HG02852 (cell line): ENCODE measurements at regions not wholly inside any gene's neighbourhood (a gene's known extent, or its start where the extent isn't known, plus 50 kb on each side); places are given as distances from the start of the nearest gene placed in this dataset.
"Not testable (repeated sequence)": the region's sequence is repeated elsewhere in the genome, so short reads cannot be mapped to it uniquely, and the experiment has no call there.

Experiments
- ATAC-seq: cut with Tn5 transposase; IDR thresholded peaks from one replicate; pipeline ENCODE4 v1.9.1; 2021; ENCODE audit warnings: mild to moderate bottlenecking, moderate library complexity; ENCODE audit not compliant: unreplicated experiment

DNA sequence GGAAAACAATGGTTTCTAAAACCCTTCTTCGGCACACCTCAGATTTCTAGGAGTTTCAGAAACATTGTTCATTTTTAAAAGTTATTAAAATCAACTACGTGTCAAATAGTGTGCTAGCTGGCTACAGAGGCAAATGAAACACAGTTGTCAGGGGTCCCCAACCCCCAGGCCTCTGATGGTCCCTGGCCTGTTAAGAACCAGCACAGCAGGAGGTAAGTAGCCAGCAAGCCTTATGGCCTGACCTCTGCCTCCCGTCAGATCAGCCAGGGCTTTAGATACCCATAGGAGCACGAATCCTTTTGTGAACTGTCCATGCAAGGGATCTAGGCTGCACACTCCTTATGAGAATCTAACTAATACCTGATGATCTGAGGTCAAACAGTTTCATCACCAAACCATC is 648.2 kb downstream of the FAM181B start:
- no peak for ATAC-seq

DNA sequence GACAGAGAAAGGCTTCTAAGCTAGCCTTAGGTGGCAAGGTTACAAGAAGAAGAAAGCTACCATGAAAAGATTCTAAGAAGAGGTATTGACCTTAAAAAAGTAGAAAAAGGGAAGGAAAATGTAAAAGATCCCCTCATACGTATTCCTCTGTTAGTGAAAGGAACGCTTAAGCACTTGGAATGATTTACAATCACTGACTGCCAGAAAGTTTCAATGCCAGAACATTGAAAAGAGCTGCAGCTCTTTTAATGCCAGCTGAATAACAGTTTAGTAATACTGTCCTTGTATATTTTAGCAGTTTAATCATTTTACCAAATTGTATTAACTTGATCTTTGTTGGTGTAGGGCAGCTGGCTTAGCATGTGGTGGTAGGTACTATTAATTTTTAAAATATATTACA is 650.7 kb downstream of the FAM181B start:
- no peak for ATAC-seq

DNA sequence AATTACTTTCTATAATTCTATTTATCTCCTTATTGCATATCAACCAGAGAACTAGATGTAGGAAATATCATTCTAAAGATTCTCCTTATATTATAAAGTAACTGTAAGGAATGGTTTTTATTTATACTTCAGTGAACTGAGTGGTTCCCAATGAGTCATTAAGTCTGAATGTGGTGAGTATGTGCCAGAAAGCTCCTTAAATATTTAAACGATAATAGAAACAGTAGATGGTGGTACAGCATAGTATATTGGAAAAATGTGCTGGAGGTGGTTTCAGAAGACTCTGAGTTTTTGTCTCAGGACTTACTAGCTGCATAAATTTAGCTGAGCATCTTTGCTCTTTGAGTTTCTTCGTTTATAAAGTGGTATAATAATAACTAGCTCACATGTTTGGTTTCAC is 653.5 kb downstream of the FAM181B start:
- ATAC-seq: no peak

DNA sequence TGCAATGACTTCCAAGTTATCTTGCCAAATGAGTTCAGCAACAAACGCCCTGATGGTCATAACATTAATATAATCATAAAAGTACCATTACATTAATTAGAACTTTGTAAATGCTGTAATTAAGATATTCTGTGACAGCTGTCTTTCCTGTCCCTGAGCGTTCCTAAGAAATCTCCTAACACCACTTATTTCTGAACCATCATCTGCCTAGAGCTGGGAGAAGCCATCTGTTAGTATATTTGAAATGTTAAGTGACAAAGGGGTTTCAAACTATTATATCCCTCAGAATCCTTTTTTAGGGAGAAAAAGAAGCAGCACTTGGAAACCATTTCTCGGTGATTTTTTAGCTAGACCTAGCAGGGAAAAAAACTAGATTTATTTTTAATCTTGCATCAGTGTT is 657.5 kb downstream of the FAM181B start:
- ATAC-seq: no peak

DNA sequence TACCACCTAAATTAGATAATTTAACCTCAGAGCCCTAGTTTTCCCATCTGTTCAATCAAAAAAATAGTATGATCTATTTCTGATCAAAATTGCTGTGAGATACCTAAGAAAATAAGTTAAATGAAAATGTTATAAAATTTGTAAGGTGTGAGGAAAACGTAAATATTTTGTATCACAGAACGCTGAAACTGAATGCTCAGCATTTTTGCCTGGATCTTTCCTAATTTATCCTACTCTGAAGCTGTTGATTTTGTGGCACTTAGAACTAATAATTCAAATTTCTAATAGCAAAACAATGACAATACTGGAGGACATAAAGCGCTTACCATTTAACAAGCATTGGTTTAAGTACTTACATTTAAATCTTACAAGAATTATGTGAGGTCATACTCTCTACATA is 674.2 kb downstream of the FAM181B start:
- no peak for ATAC-seq

DNA sequence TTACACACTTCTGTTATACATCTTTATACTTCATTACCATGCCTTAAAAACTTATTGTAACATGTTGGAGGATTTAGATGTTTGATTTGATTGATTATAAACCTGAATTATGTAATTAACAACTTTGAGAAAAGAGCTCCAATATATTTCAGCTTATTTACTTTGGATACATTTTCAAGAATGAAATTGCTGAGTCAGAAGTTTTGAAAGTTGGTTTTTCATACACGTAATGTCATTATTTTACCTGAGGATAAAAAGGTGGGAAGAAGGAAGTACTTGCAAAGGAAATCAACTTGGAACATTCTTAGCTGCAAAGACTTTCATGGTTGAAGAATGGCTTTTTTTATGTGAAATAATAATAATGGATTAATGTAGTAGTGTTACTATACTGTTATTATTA is 677.2 kb downstream of the FAM181B start:
- no peak for ATAC-seq

DNA sequence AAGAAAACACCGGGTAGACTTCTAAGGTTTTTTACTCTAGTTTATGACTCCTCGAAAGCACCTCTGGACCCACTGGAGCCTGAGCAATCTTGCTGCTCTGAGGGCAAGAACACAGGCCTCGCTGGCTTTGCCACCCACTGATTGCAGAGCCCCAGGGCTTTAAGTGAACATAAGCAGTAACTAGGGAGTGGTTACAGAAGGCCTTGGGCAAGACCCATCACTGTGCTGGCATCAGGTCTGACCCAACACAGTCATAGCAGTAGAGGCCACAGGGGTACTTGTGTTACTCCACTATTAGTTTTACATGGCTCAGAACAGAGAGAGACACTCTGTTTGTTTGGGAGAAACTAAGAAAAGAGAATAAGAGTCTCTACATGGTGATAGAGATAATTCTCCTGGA is 684.5 kb downstream of the FAM181B start:
- no peak for ATAC-seq

DNA sequence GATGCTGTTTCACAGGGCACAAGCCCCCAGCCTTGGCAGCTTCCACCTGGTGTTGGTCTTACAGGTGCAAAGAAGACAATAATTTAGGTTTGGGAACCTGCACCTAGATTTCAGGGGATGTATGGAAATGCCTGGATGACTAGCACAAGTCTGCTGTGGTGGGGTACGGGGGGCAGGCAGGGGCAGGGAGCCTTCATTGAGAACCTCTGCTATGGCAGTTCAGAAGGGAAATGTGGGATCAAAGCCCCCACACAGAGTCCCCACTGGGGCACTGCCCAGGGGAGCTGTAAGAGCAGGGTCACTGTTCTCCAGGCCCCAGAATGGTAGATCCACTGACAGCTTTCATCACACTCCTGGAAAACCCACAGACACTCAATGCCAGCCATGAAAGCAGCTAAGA is 686.5 kb downstream of the FAM181B start:
- no peak for ATAC-seq

DNA sequence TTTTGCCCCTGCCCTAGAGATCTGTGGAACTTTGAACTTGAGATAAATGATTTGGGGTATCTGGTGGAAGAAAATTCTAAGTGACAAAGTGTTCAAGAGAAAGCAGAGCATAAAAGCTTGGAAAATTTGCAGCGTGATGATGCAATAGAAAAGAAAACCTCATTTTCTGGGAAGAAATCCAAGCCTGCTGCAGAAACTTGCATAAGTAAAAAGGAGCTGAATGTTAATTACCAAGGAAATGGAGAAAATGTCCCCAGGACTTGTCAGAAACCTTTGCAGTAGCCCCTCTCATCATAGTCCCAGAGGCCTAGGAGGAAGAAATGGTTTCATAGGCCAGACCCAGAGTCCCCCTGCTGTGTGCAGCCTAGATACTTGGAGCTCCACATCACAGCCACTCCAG is 686.9 kb downstream of the FAM181B start:
- ATAC-seq: no peak

DNA sequence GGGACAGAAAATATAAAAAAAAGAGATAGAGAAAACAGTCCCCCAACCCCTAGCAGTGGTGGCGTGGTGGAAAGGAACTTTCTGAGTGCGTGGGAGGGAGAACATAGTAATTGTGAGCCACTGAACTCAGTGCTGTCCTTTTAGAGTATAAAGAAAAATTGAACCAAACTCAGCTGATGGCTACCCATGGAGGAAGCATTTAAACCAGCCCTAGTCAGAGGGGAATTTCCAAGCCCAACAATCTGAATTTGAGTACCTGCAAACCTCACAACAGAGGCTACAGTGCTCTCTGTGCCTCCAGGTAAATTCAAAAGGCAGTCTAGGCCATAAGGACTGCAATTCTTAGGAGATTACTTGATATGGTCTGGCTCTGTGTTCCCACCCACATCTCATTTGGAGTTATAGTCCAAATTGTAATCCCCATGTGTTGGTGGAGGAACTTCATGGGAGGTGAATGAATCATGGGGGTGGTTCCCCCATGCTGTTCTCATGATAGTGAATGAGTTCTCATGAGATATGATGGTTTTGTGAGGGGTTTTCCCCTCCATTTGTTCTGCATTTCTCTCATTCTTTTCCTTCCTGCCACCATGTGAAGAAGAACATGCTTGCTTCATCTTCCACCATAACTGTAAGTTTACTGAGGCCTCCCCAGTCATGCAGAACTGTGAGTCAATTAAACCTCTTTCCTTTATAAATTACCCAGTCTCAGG is 687.8 kb downstream of the FAM181B start:
- ATAC-seq: no peak

DNA sequence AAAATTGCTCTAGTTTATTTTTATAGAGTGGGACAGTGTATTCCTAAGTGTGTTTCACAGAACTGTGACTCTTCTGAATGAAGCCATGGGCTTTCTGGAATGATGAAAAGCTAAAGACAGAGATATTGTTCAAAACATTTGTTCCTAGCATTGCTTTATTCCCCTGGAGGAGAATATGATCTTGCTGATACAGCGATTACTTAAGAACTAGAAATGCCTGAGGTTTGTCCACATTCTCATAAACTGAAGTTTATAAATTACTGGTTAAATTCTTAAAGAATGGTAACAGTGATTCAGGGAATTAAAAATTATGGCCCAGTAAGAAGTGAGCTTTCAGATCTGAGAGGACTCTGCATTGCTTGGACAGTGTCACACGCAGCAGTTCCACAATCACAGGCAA is 690.3 kb downstream of the FAM181B start:
- ATAC-seq: no peak

DNA sequence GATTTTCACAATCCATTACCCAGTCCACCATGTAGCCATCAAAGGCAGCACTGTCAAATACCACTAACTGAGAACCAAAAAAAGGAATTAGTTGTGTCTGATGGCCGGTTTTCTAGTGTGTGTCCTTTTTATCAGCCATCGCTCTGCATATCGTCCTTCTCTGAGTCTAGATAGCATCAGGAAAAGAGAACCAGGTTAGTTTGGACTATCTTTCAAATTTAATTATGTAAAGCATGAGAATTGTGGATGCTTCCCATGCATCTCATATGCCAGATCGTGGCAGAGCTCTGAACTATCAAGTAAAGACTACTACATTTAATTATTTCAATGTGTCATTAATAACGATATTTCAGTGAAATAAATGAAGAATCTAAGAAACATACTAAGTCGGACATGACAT is 691.9 kb downstream of the FAM181B start:
- ATAC-seq: no peak

DNA sequence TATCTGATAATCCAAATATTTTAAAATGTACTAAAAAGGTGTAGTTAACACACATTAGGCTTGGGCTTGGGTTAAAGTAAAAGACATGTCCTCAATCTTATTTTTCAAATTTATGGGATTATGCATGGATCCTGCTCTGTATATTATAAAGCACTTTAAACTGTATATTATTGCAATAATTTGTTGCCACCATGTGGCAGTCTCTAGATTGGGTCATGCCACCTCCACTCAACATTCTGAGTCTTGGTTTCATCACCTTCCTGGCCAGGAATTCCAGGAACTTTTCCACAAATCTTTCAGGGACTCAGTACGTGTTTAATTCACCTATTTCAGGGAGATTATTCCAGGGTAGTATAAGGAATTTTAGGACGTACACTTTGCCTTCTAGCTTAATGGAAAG is 695.5 kb downstream of the FAM181B start:
- no peak for ATAC-seq

DNA sequence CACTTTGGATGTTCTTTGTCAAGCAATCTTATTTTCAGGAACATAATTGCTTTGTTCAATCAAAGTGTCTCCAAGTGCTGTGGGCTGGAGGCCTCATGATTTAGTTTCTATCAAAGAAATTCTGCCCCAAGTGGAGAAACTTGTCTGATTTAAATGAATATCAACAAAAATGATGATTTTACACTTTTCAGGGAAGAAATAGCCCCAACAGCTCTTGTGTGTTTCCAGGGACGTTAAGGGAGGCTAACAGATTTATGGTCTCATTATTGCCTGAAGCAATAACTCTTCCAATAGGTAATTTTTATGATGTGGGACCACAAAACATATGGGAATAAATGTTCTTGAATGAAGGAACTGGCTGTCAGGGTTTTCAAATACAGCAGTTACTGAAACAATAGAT is 699.1 kb downstream of the FAM181B start:
- no peak for ATAC-seq

DNA sequence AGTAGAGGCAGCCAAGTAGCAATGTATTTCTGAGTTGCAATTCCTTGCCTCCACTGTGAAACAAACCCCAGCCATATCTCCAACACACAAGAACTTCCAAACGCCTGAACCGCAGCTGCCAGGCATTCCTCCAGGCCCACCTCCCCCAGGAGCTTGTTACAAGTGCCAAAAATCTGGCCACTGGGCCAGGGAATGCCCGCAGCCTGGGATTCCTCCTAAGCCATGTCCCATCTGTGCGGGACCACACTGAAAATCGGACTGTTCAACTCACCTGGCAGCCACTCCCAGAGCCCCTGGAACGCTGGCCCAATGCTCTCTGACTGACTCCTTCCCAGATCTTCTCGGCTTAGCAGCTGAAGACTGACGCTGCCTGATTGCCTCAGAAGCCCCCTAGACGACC is 706.3 kb downstream of the FAM181B start:
- not testable (repeated sequence) for ATAC-seq

DNA sequence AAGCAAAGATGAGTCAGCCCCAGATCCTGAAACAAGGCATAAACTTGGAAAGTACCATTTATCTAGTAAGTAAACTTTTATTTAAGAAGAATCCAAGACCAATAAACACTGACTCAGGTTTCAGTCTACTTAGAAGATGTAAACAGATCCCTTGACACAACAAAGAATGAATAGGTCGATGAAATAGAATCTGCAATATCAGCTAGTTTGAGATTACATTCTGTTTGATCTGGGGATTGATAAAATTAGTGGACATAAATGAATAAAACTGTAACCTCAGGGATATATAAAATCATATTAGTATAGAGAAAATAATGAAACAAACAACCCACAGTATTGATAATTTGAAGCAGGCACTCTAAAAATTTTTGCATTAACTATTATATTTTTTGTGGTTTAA is 708.9 kb downstream of the FAM181B start:
- ATAC-seq: no peak

DNA sequence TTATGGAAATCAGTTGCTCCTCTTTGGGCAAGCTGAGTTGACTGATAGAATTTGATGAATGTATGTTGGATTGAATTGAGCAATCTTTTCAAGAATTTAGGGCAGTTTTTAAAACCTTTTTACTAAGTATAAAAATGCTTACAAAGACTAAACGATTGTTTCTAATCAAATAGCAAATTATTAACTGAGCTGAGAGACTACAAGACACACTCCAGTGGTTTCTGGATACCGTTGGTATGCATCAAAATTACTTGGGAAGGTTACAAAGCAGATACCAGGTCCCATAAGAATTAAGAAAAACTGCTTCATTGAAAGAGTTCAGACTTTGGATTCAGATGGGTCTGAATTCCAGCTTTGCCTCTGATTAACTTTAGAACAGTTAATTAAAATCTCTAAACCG is 721.4 kb downstream of the FAM181B start:
- no peak for ATAC-seq

DNA sequence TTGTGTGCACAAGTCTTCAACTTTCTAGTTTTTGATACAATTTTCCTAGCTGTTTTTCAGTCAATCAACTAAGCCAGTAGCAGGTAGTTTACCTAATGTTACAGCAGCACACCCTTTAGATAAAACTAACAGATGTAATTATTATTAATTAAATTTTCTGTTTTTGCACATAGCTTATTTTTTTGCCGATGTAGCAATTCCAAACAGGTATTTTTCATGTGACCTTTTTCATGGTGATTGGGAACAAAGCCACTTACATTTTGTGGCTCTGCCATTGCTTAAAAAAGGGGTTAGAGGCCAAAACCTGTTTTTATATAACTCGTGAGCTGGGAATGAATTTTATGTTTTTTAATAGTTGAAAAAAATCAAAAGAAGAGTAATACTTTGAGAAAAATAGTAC is 724.5 kb downstream of the FAM181B start:
- no peak for ATAC-seq

DNA sequence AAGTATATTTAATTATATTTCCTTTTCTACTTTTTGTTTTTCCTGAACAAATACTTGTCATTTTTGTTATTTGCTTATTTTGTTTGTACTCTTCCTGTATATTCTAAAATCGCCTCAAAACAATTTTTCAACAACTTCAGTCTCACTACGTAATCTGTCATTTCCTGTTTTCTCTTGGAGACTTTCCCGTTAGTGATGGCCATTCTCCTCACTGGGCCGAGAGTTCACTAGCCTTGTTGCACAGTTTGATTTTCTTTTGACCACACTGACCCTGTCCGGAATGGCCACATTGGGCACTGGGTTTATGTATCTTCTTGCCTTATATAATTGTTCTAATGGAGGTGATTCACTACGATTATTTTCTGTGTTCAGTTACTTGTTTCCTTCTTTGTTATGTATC is 726.1 kb downstream of the FAM181B start:
- ATAC-seq: no peak

DNA sequence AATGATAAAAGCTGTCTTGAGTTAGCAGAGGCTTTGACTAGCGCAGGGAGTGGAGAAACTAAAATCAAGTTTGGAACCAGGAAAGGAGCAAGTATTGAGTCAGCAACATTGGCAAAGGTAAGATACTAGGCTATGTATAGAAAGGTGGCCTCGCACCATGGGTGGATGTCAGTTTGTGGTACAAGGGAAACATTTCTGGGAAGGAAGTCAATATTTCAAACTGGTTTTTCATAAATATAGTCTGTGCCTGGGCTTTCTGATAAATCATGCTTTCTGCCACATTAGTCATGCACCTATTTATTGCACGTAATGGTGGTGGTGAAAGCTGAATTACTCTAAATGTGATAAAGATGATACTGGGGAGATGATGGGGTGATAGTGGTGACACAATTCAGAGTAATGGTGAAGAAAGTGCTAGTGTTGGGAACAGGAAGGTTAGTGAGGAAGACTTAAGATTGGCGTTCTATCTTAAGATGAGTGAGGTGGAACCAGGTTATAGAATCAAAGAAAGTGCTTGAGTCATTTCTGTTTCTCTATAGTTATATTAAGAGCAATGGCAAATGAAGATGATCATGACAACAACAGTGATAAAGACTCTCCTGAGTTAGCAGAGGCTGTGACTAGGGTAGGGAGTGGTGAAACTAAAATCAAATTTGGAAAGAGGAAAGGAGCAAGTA is 729.0 kb downstream of the FAM181B start:
- no peak for ATAC-seq

DNA sequence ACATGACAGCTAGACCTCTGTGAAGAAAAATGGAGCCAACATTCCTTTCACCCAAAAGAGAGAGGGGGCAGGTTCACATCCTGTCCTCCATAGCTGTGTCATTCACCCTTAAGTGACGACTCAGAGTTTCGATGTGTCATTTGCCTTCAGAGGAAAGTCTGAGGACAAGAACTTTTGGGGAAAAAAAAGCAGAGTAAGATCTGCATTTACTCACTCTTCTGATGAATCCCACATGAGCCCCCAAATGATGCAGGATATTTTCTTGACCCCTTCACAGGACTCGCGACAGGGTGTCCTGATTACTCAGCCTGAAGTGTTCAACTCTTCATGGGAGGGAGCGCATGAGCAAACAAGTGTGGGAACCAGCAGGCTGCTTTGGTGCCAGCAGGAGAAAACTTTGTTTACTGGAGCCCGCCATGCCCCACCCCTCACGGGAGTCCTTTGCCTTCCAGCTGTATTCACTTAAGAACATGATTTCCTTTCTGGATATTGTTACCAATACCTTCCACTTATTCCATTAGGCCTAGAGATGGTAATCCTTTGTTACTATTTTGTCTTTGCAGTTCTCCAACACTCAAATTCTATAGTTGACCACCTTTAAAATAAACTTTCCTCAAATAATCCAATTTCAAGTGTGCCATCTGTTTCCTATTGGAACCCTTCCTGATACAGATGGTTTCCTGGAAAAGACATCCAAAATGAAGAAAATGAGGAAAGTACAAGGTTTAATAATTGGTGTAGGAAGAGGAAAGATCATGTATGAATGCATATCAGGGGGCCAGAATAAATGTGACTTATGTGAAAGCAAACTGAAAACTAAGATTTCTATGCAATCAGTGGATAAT is 729.8 kb downstream of the FAM181B start:
- no peak for ATAC-seq

DNA sequence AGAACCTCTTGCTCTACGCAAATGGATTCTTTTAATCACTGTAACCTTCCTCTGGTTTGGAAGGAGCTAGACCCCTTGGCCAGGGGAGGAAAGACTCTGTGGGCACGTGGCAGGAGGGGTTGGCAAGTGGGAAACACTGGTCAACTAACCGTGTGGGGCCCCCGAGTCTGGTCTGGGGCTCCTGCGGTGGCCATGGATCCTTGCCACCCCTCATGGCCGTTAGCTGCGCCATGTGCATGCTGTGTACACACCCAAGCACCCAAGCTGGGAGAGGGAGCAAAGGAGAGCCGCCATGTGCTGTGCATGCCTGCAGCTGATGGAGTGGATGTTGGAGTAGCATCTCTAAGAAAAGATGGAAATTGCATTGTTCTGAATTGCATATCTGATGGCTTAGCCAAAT is 730.6 kb downstream of the FAM181B start:
- no peak for ATAC-seq
